PC-3 (cell line): ENCODE measurements at regions not wholly inside any gene's neighbourhood (a gene's known extent, or its start where the extent isn't known, plus 50 kb on each side); places are given as distances from the start of the nearest gene placed in this dataset.

Source experiments
- EZH2 ChIP-seq: fragments of 300-600 bp; sonication (generic); IDR thresholded peaks from one replicate; pipeline ENCODE4 v1.6.1; 2017; ENCODE audit warnings: antibody characterized with exemption, mild to moderate bottlenecking, low read length; ENCODE audit not compliant: unreplicated experiment
- TF ChIP-seq, protein P1 (sequence below): fragments of 300-600 bp; sonication (generic); conservative IDR thresholded peaks from 2 replicates; pipeline ENCODE4 v1.5.1; 2017; ENCODE audit warnings: antibody characterized with exemption, low read depth, mild to moderate bottlenecking, low read length

DNA sequence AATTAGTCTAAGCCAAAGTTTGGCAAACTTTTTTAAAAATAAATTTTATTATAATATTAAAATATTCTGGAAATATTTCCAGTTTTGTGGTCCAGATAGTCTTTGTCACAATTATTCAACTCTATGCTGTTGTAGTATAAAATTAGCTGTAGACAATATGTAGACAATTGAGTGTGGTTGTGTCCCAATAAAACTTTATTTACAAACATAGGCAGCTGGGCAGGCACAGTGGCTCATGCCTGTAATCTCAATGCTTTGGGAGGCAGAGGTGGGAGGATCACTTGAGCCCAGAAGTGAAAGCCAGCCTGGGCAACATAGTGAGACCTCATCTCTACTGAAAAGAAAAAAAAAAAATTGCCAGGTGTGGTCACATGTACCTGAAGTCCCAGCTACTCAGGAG, 150.5 kb upstream of the EPB41L4A start:
- TF ChIP-seq, protein P1, sequence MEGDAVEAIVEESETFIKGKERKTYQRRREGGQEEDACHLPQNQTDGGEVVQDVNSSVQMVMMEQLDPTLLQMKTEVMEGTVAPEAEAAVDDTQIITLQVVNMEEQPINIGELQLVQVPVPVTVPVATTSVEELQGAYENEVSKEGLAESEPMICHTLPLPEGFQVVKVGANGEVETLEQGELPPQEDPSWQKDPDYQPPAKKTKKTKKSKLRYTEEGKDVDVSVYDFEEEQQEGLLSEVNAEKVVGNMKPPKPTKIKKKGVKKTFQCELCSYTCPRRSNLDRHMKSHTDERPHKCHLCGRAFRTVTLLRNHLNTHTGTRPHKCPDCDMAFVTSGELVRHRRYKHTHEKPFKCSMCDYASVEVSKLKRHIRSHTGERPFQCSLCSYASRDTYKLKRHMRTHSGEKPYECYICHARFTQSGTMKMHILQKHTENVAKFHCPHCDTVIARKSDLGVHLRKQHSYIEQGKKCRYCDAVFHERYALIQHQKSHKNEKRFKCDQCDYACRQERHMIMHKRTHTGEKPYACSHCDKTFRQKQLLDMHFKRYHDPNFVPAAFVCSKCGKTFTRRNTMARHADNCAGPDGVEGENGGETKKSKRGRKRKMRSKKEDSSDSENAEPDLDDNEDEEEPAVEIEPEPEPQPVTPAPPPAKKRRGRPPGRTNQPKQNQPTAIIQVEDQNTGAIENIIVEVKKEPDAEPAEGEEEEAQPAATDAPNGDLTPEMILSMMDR: no peak
- TF ChIP-seq EZH2: no peak
